Fibroblast of skin of right biceps (primary cell): ENCODE measurements at regions not wholly inside any gene's neighbourhood (a gene's known extent, or its start where the extent isn't known, plus 50 kb on each side); places are given as distances from the start of the nearest gene placed in this dataset.
"Not testable (repeated sequence)": the region's sequence is repeated elsewhere in the genome, so short reads cannot be mapped to it uniquely, and the experiment has no call there.

Experiments used
- DNase-seq: peaks from one replicate; pipeline ENCODE4 v3.0.0-alpha.2; 2013

- no peak for DNase-seq
These were observed 2612.9 kb downstream of the PCDH9 start for GRCh38 chr13:64617231-64617630.

GRCh38 chr13:64591971-64592370 lies 2638.2 kb downstream of the PCDH9 start:
- peak; percentile 58 for DNase-seq

- no peak for DNase-seq
These were observed 2650.8 kb downstream of the PCDH9 start for GRCh38 chr13:64579331-64579730.

GRCh38 chr13:64568748-64569147 lies 2661.4 kb downstream of the PCDH9 start:
- no peak for DNase-seq

- DNase-seq = not testable (repeated sequence)
These were observed 2672.1 kb downstream of the PCDH9 start for GRCh38 chr13:64558031-64558430.

- DNase-seq = peak; percentile 91
These were observed 2673.8 kb downstream of the PCDH9 start for GRCh38 chr13:64556376-64556775.

GRCh38 chr13:64553411-64554129 lies 2676.6 kb downstream of the PCDH9 start:
- peak; percentile 71 for DNase-seq

GRCh38 chr13:64551755-64552154 lies 2678.4 kb downstream of the PCDH9 start:
- peak; percentile 96 for DNase-seq

GRCh38 chr13:64546371-64546770 lies 2683.8 kb downstream of the PCDH9 start:
- DNase-seq = no peak

GRCh38 chr13:64540976-64541375 lies 2689.2 kb downstream of the PCDH9 start:
- DNase-seq = no peak

GRCh38 chr13:64540468-64540867 lies 2689.7 kb downstream of the PCDH9 start:
- no peak for DNase-seq

GRCh38 chr13:64538711-64539110 lies 2691.4 kb downstream of the PCDH9 start:
- no peak for DNase-seq

GRCh38 chr13:64534302-64534701 lies 2695.8 kb downstream of the PCDH9 start:
- no peak for DNase-seq

- DNase-seq = no peak
These were observed 2698.7 kb downstream of the PCDH9 start for GRCh38 chr13:64531400-64531799.

GRCh38 chr13:64529874-64530485 lies 2700.2 kb downstream of the PCDH9 start:
- no peak for DNase-seq

- DNase-seq = no peak
These were observed 2701.3 kb downstream of the PCDH9 start for GRCh38 chr13:64528838-64529237.

GRCh38 chr13:64527561-64527960 lies 2702.6 kb downstream of the PCDH9 start:
- DNase-seq = no peak

- DNase-seq = no peak
These were observed 2704.4 kb downstream of the PCDH9 start for GRCh38 chr13:64525687-64526086.

- no peak for DNase-seq
These were observed 2719.4 kb downstream of the PCDH9 start for GRCh38 chr13:64510747-64511146.

GRCh38 chr13:64506246-64506645 lies 2723.9 kb downstream of the PCDH9 start:
- DNase-seq = no peak

GRCh38 chr13:64505336-64505910 lies 2724.7 kb downstream of the PCDH9 start:
- DNase-seq = peak; percentile 77

GRCh38 chr13:64488731-64489130 lies 2741.4 kb downstream of the PCDH9 start:
- DNase-seq = peak; percentile 41

- DNase-seq = peak; percentile 34
These were observed 2747.8 kb downstream of the PCDH9 start for GRCh38 chr13:64482373-64482772.

- DNase-seq = peak; percentile 11
These were observed 2749.5 kb downstream of the PCDH9 start for GRCh38 chr13:64480672-64481071.
